ENCODE measurements at regions not wholly inside any gene's neighbourhood (a gene's known extent, or its start where the extent isn't known, plus 50 kb on each side); places are given as distances from the start of the nearest gene placed in this dataset.

GRCh38 chr9:107982001-107982400 is 492.4 kb upstream of the KLF4 start:
- TF ChIP-seq YY1 (IDR thresholded peaks at IDR 0.05; ENCODE audit: insufficient read depth, insufficient read length) (no peak), ZNF274 (IDR thresholded peaks at IDR 0.05; ENCODE audit: low read depth, low read length) (no peak)

Data from NT2/D1 (cell line).